Gastrocnemius medialis (tissue), 4 donors: ENCODE measurements at regions not wholly inside any gene's neighbourhood (a gene's known extent, or its start where the extent isn't known, plus 50 kb on each side); places are given as distances from the start of the nearest gene placed in this dataset.

Experiments
- ATAC-seq, 2 donors: fragments of 150-250 bp; one replicate each; pipeline ENCODE4 v1.9.1; 2016
- DNase-seq, 2 donors: peaks; one replicate each; pipeline ENCODE4 v3.0.0-alpha.2; 2019
- H3K27ac ChIP-seq, 4 donors: fragments of 200-600 bp; sonication (generic); 1 replicate in 1 of 4; 2 replicates in 3 of 4; pipeline ENCODE4 v1.5.1; 2016 to 2018; ENCODE audit warnings: mild to moderate bottlenecking in 2 of 4, moderate library complexity in 1 of 4
- H3K27me3 ChIP-seq, 3 donors: fragments of 200-600 bp; sonication (generic) in 2 of 3; 1 replicate in 1 of 3; 2 replicates in 2 of 3; pipeline versions ENCODE4 v1.5.1 to v1.6.0; 2016 to 2019; ENCODE audit warnings: mild to moderate bottlenecking in 1 of 3, moderate library complexity in 1 of 3
- H3K36me3 ChIP-seq, 2 donors: fragments of 200-600 bp; sonication (generic) in 1 of 2; one replicate each; pipeline ENCODE4 v1.5.1; 2017 to 2018
- H3K4me1 ChIP-seq, 2 donors: fragments of 200-600 bp; sonication (generic) in 1 of 2; one replicate each; pipeline ENCODE4 v1.5.1; 2016 to 2017; ENCODE audit warnings: mild to moderate bottlenecking in 2 of 2
- H3K4me3 ChIP-seq, 4 donors: fragments of 200-600 bp; sonication (generic) in 3 of 4; 1 replicate in 1 of 4; 2 replicates in 3 of 4; pipeline ENCODE4 v1.5.1; 2016 to 2019; ENCODE audit warnings: mild to moderate bottlenecking in 2 of 4
- H3K9me3 ChIP-seq, 3 donors: fragments of 200-600 bp; sonication (generic) in 2 of 3; 1 replicate in 1 of 3; 2 replicates in 2 of 3; pipeline ENCODE4 v1.5.1; 2016 to 2019
- CTCF ChIP-seq, 5 experiments: fragments of 450-650 bp in 3 of 5; fragments of 200-600 bp in 2 of 5; sonication (generic) in 2 of 5; IDR thresholded peaks in 4 of 5; conservative IDR thresholded peaks in 1 of 5; 1 replicate in 4 of 5; 2 replicates in 1 of 5; pipeline ENCODE4 v1.5.1; 2016 to 2019; ENCODE audit warnings: antibody characterized with exemption in 5 of 5, mild to moderate bottlenecking in 3 of 5, moderate library complexity in 3 of 5
- POLR2A ChIP-seq, 2 donors: fragments of 450-650 bp; IDR thresholded peaks; one replicate each; pipeline ENCODE4 v1.6.1; 2017; ENCODE audit warnings: antibody characterized with exemption in 2 of 2, mild to moderate bottlenecking in 2 of 2, moderate library complexity in 2 of 2
- in situ Hi-C, 4 donors: fragments of 200-750 bp; cut with MboI; loops; one replicate each; pipeline versions ENCODE4 v1.15.0 to v1.8.0; 2017; ENCODE audit warnings: low sequenced_read_pairs in 4 of 4
- intact Hi-C: fragments of 100-400 bp; cut with DNase I; formaldehyde crosslinking; loops from one replicate; pipeline ENCODE4 v1.15.1; 2023; ENCODE audit warnings: low total_unique reads

GRCh38 chr14:89707086-89707485 is 247.4 kb downstream of the EFCAB11 start:
- DNase-seq (no peak), ATAC-seq (no peak)
- in situ Hi-C loops = no loop called here
- no peak for TF ChIP-seq CTCF (IDR thresholded peaks at IDR 0.05 in 4 of 5, conservative IDR thresholded peaks at IDR 0.05 in 1 of 5)
- TF ChIP-seq POLR2A (IDR thresholded peaks at IDR 0.05) = no peak
- no peaks in the 10 kb centered on the region for H3K27me3 ChIP-seq
- no peaks in the 10 kb centered on the region for H3K36me3 ChIP-seq
- intact Hi-C loops = loop anchor here (10.0 kb wide), 1 partner anchor 88 kb away; no protein-coding TSS in a partner anchor
- peaks cover 2 to 7% of the 10 kb centered on the region in 2 donors for H3K4me1 ChIP-seq
- H3K27ac ChIP-seq = no peak overlapping the region
- no peak overlapping the region for H3K4me3 ChIP-seq
- H3K9me3 ChIP-seq = no peaks in the 10 kb centered on the region

GRCh38 chr14:89702876-89703200 is 251.7 kb downstream of the EFCAB11 start:
- ATAC-seq (no peak), DNase-seq (no peak)
- in situ Hi-C loops (no loop called here), intact Hi-C loops (loop anchor here (2.0 to 10.0 kb wide), 4 partner anchors 41 to 252 kb away; partner anchors contain the start of genes EFCAB11 and TDP1)
- Histone ChIP-seq H3K4me3 (no peak overlapping the region), H3K36me3 (no peaks in the 10 kb centered on the region), H3K4me1 (peaks cover 12 to 17% of the 10 kb centered on the region in 2 donors), H3K27me3 (no peaks in the 10 kb centered on the region), H3K9me3 (no peaks in the 10 kb centered on the region), H3K27ac (no peak overlapping the region)
- TF ChIP-seq CTCF (IDR thresholded peaks at IDR 0.05 in 4 of 5, conservative IDR thresholded peaks at IDR 0.05 in 1 of 5) (no peak), POLR2A (IDR thresholded peaks at IDR 0.05) (no peak)

GRCh38 chr14:89702073-89702875 is 252.3 kb downstream of the EFCAB11 start:
- H3K27ac ChIP-seq = peak overlapping the region; percentile 41 to 72 (median 68)
- H3K27me3 ChIP-seq = no peaks in the 10 kb centered on the region
- peak overlapping the region; percentile 61 to 74 (median 68) for H3K4me3 ChIP-seq
- DNase-seq = no peak
- H3K9me3 ChIP-seq = no peaks in the 10 kb centered on the region
- TF ChIP-seq POLR2A (IDR thresholded peaks at IDR 0.05) (no peak), CTCF (IDR thresholded peaks at IDR 0.05 in 4 of 5, conservative IDR thresholded peaks at IDR 0.05 in 1 of 5) (no peak)
- no peaks in the 10 kb centered on the region for H3K36me3 ChIP-seq
- H3K4me1 ChIP-seq = peaks cover 12 to 17% of the 10 kb centered on the region in 2 donors
- ATAC-seq = peak; percentile 25 to 28
- in situ Hi-C loops (no loop called here), intact Hi-C loops (loop anchor here (2.0 to 10.0 kb wide), 4 partner anchors 40 to 253 kb away; partner anchors contain the start of genes EFCAB11 and TDP1)

GRCh38 chr14:89701211-89702043 is 253.1 kb downstream of the EFCAB11 start:
- H3K9me3 ChIP-seq = no peaks in the 10 kb centered on the region
- intact Hi-C loops = loop anchor here (2.0 to 10.0 kb wide), 4 partner anchors 39 to 253 kb away; partner anchors contain the start of genes EFCAB11 and TDP1
- peak; percentile 80 to 82 for ATAC-seq
- peak overlapping the region; percentile 41 to 72 (median 68) for H3K27ac ChIP-seq
- TF ChIP-seq POLR2A (IDR thresholded peaks at IDR 0.05) (no peak), CTCF (IDR thresholded peaks at IDR 0.05 in 4 of 5, conservative IDR thresholded peaks at IDR 0.05 in 1 of 5) (no peak)
- peak; percentile 67 to 78 for DNase-seq
- peak overlapping the region; percentile 61 to 74 (median 68) for H3K4me3 ChIP-seq
- in situ Hi-C loops = no loop called here
- H3K27me3 ChIP-seq = no peaks in the 10 kb centered on the region
- H3K4me1 ChIP-seq = peaks cover 12 to 17% of the 10 kb centered on the region in 2 donors
- H3K36me3 ChIP-seq = no peaks in the 10 kb centered on the region
